Ishikawa (cell line): ENCODE measurements at regions not wholly inside any gene's neighbourhood (a gene's known extent, or its start where the extent isn't known, plus 50 kb on each side); places are given as distances from the start of the nearest gene placed in this dataset.
A peak's percentile ranks its signal among the peaks of the same experiment; 100 is the strongest.

ENCODE experiments used
- CEBPB ChIP-seq: IDR thresholded peaks from 2 replicates; pipeline ENCODE4 v1.6.1; 2012
- CREB1 ChIP-seq: IDR thresholded peaks from 2 replicates; pipeline ENCODE4 v1.6.1; 2012; ENCODE audit warnings: low read depth
- EGR1 ChIP-seq: IDR thresholded peaks from 2 replicates; pipeline ENCODE4 v1.6.1; 2012
- EP300 ChIP-seq: IDR thresholded peaks from 2 replicates; pipeline ENCODE4 v1.6.1; 2012; ENCODE audit warnings: borderline replicate concordance
- FOXM1 ChIP-seq: IDR thresholded peaks from 2 replicates; pipeline ENCODE4 v1.6.1; 2012; ENCODE audit warnings: low read depth, borderline replicate concordance
- MAX ChIP-seq: IDR thresholded peaks from 2 replicates; pipeline ENCODE4 v1.6.1; 2012
- NFIC ChIP-seq: IDR thresholded peaks from 2 replicates; pipeline ENCODE4 v1.6.1; 2012
- RAD21 ChIP-seq: IDR thresholded peaks from 2 replicates; pipeline ENCODE4 v1.6.1; 2012; ENCODE audit warnings: low read depth
- REST ChIP-seq: IDR thresholded peaks from 2 replicates; pipeline ENCODE4 v1.6.1; 2012; ENCODE audit warnings: low read depth, mild to moderate bottlenecking
- TAF1 ChIP-seq: IDR thresholded peaks from 2 replicates; pipeline ENCODE4 v1.6.1; 2012; ENCODE audit warnings: low read depth, mild to moderate bottlenecking
- TCF12 ChIP-seq: IDR thresholded peaks from 2 replicates; pipeline ENCODE4 v1.6.1; 2012; ENCODE audit warnings: low read depth
- TEAD4 ChIP-seq: IDR thresholded peaks from 2 replicates; pipeline ENCODE4 v1.6.1; 2012
- USF1 ChIP-seq: IDR thresholded peaks from 2 replicates; pipeline ENCODE4 v1.6.1; 2012
- YY1 ChIP-seq: IDR thresholded peaks from 2 replicates; pipeline ENCODE4 v1.6.1; 2012; ENCODE audit warnings: low read depth
- ZBTB7A ChIP-seq: IDR thresholded peaks from 2 replicates; pipeline ENCODE4 v1.6.1; 2012; ENCODE audit warnings: low read depth

GRCh38 chr6:166796610-166797009 lies 159.7 kb downstream of the RNASET2 start:
- TF ChIP-seq TEAD4 (no peak), YY1 (no peak), NFIC (no peak), EP300 (no peak)

- TF ChIP-seq USF1 (no peak), EP300 (no peak), FOXM1 (no peak), TEAD4 (no peak)
Observed at GRCh38 chr6:166795879-166796278, 160.5 kb downstream of the RNASET2 start.

- TF ChIP-seq CEBPB (no peak), FOXM1 (no peak), EGR1 (no peak), MAX (no peak), ZBTB7A (no peak), EP300 (no peak), RAD21 (peak; percentile 76), TEAD4 (no peak), USF1 (no peak), YY1 (peak; percentile 66), CREB1 (no peak), TCF12 (no peak), NFIC (no peak), REST (no peak), TAF1 (no peak)
Observed at GRCh38 chr6:166786704-166787293, 159.7 kb upstream of the RPS6KA2 start.

GRCh38 chr6:166785131-166785530 lies 158.1 kb upstream of the RPS6KA2 start:
- no peak for TF ChIP-seq TCF12
- TF ChIP-seq CREB1 = no peak
- no peak for TF ChIP-seq NFIC
- no peak for TF ChIP-seq FOXM1
- no peak for TF ChIP-seq YY1
- TF ChIP-seq TAF1 = no peak
- TF ChIP-seq RAD21 = no peak
- TF ChIP-seq TEAD4 = no peak
- TF ChIP-seq MAX = no peak
- TF ChIP-seq CEBPB = no peak

GRCh38 chr6:166784691-166785090 lies 157.6 kb upstream of the RPS6KA2 start:
- TF ChIP-seq TEAD4 = no peak
- no peak for TF ChIP-seq TCF12
- no peak for TF ChIP-seq FOXM1
- TF ChIP-seq EGR1 = no peak
- no peak for TF ChIP-seq MAX
- no peak for TF ChIP-seq CEBPB
- TF ChIP-seq YY1 = no peak
- no peak for TF ChIP-seq TAF1
- TF ChIP-seq EP300 = no peak
- TF ChIP-seq ZBTB7A = no peak
- no peak for TF ChIP-seq REST
- no peak for TF ChIP-seq USF1
- TF ChIP-seq RAD21 = no peak
- no peak for TF ChIP-seq CREB1
- TF ChIP-seq NFIC = no peak
